Cardiac muscle cell (in vitro differentiated cells and primary cell): ENCODE measurements at regions not wholly inside any gene's neighbourhood (a gene's known extent, or its start where the extent isn't known, plus 50 kb on each side); places are given as distances from the start of the nearest gene placed in this dataset.

Experiments
- DNase-seq, 2 donors: peaks; one replicate each; pipeline versions ENCODE4 v3.0.0 to v3.0.0-alpha.2; 2010 to 2017; ENCODE audit warnings: low read depth in 1 of 2, low spot score in 1 of 2
- H3K27ac ChIP-seq: fragments of 200-600 bp; sonication (generic); 2 replicates; pipeline ENCODE4 v1.5.1; 2016
- H3K27me3 ChIP-seq: fragments of 200-600 bp; sonication (generic); 2 replicates; pipeline ENCODE4 v1.6.0; 2016; ENCODE audit warnings: control low read depth
- H3K36me3 ChIP-seq: fragments of 200-600 bp; sonication (generic); 2 replicates; pipeline ENCODE4 v1.5.1; 2016; ENCODE audit warnings: control low read depth
- H3K4me1 ChIP-seq: fragments of 200-600 bp; sonication (generic); 2 replicates; pipeline ENCODE4 v1.8.1; 2017; ENCODE audit warnings: low read depth, mild to moderate bottlenecking, mixed run types
- H3K4me3 ChIP-seq: fragments of 200-600 bp; sonication (generic); 2 replicates; pipeline ENCODE4 v1.5.1; 2016; ENCODE audit warnings: mild to moderate bottlenecking
- H3K9me3 ChIP-seq: fragments of 200-600 bp; sonication (generic); 2 replicates; pipeline ENCODE4 v1.5.1; 2017; ENCODE audit warnings: low read depth, mild to moderate bottlenecking, control low read depth
- CTCF ChIP-seq: IDR thresholded peaks from 2 replicates; pipeline ENCODE4 v1.5.1; 2012; ENCODE audit warnings: low read depth, mild to moderate bottlenecking, low read length

GRCh38 chr12:92615086-92615485 lies 87.7 kb upstream of the PLEKHG7 start:
- H3K27me3 ChIP-seq, result no peaks in the 10 kb centered on the region
- H3K36me3 ChIP-seq, result no peaks in the 10 kb centered on the region
- H3K27ac ChIP-seq, result no peak overlapping the region
- H3K9me3 ChIP-seq, result no peaks in the 10 kb centered on the region
- no peak overlapping the region for H3K4me3 ChIP-seq
- no peak for DNase-seq
- H3K4me1 ChIP-seq, result no peaks in the 10 kb centered on the region
- TF ChIP-seq CTCF, result no peak

DNA sequence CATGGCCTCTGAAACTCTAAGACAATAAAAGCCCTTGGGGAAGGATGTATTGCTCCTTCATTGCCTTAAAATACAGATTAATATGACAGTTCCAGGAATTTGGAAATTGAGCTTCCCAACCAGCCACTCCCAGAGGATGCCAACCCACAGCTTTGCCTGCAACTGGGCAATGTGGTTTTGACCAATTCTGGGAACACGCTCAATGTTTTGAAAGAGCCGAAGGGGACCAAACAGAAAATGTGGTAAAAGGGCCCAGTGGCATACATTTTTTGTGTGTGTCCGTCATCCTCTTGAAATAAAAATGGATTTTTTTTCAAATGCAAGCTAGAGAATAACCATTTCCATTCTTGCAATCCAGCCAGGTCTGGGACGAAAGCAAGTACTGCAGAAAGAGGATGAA lies 88.3 kb upstream of the PLEKHG7 start:
- no peaks in the 10 kb centered on the region for H3K4me1 ChIP-seq
- no peaks in the 10 kb centered on the region for H3K9me3 ChIP-seq
- no peak for TF ChIP-seq CTCF
- H3K36me3 ChIP-seq, result no peaks in the 10 kb centered on the region
- H3K27me3 ChIP-seq, result no peaks in the 10 kb centered on the region
- no peak overlapping the region for H3K4me3 ChIP-seq
- no peak overlapping the region for H3K27ac ChIP-seq
- DNase-seq, result no peak

DNA sequence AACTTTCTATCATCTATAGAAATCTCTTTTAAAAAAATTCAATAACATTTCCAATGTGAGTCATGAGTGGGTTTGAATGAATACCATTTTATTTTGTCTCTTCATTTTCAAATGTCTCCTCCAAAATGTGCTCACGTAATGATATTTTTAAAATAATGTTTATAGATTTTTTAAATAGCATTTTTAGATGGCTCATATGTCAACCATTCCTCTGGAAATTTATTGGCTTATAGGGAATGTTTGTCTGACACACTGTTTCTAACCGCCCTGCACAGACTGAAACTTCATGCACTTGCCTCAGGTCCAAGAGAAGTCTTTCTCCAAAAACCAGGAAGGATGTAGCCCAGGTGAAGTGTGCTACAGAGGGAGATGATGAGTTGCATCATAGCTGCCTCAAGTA lies 88.8 kb upstream of the PLEKHG7 start:
- H3K27ac ChIP-seq, result no peak overlapping the region
- no peaks in the 10 kb centered on the region for H3K4me1 ChIP-seq
- no peaks in the 10 kb centered on the region for H3K36me3 ChIP-seq
- no peak for DNase-seq
- H3K4me3 ChIP-seq, result no peak overlapping the region
- no peaks in the 10 kb centered on the region for H3K27me3 ChIP-seq
- H3K9me3 ChIP-seq, result no peaks in the 10 kb centered on the region
- TF ChIP-seq CTCF, result no peak

DNA sequence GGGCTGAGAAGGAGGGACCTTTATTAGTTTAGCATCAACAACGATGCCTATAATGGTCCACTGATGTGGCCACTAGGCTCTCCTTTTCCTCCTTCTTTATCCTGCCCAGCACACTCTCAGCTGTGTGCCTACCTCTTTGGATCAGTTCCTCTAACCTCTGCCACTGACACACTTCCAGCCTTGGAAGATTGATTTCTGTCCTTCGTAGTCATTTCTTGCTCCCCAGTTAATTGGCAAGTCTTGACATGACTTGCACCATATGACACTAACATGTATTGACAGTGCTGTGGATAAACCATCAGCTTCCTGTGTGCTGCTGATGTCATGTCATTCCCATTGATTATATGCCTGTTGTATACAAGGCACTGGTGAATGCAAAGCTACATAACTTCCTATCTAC lies 90.2 kb upstream of the PLEKHG7 start:
- Histone ChIP-seq H3K4me1 (no peaks in the 10 kb centered on the region), H3K9me3 (no peaks in the 10 kb centered on the region), H3K27ac (no peak overlapping the region), H3K4me3 (no peak overlapping the region), H3K36me3 (no peaks in the 10 kb centered on the region), H3K27me3 (no peaks in the 10 kb centered on the region)
- no peak for TF ChIP-seq CTCF
- no peak for DNase-seq

DNA sequence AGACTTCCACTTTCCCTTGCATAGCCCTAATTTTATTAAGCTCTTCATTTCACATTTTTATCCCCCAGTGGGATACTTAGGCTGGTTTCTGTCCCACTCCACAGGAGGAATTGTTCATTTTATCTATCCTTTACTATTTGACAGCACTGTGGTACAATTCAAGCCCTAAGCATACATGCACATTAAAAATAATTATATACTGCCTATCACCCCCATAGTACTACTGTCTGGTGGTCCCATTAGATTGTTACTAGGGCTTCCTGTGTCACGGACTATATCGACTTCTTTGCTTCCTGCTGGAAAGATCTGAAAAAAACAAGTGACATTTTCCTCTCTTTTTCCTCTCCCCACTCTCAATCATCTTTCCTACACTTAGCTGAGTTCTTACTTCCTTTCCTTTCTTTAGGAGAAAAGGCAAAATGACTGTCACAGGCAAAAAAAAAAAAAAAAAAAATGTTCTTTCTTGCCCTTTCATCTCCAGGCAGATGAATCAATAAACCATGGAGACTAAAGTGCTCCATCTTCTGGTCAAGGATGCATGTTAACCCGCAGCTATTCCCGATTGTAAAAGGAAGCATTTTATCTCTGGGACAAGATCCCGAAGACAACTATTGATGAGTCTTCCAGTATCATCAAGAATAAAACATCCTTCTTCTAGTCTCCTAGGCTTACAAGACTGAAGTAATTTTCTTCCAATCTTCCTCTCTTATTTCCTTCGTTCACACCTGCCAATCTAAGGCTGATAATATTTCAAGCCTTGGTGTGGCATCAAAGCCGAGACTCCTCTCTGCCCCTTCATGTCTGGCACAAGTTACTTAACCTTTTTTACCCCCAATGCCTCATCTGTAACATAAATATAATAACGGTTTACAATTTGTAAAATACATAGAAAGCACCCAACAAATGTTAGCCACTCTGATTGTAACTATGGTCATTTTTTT lies 94.4 kb upstream of the PLEKHG7 start:
- H3K27ac ChIP-seq, result no peak overlapping the region
- H3K4me3 ChIP-seq, result no peak overlapping the region
- peak; percentile 42 to 63 for DNase-seq
- H3K4me1 ChIP-seq, result no peaks in the 10 kb centered on the region
- H3K36me3 ChIP-seq, result no peaks in the 10 kb centered on the region
- H3K9me3 ChIP-seq, result no peaks in the 10 kb centered on the region
- TF ChIP-seq CTCF, result peak; percentile 64
- H3K27me3 ChIP-seq, result no peaks in the 10 kb centered on the region
